DMS79 (cell line): ENCODE measurements at regions not wholly inside any gene's neighbourhood (a gene's known extent, or its start where the extent isn't known, plus 50 kb on each side); places are given as distances from the start of the nearest gene placed in this dataset.
A peak's percentile ranks its signal among the peaks of the same experiment; 100 is the strongest.

Experiments
- DNase-seq: peaks from one replicate; lab custom pipeline; 2025; lab: John Stamatoyannopoulos, UW

DNA sequence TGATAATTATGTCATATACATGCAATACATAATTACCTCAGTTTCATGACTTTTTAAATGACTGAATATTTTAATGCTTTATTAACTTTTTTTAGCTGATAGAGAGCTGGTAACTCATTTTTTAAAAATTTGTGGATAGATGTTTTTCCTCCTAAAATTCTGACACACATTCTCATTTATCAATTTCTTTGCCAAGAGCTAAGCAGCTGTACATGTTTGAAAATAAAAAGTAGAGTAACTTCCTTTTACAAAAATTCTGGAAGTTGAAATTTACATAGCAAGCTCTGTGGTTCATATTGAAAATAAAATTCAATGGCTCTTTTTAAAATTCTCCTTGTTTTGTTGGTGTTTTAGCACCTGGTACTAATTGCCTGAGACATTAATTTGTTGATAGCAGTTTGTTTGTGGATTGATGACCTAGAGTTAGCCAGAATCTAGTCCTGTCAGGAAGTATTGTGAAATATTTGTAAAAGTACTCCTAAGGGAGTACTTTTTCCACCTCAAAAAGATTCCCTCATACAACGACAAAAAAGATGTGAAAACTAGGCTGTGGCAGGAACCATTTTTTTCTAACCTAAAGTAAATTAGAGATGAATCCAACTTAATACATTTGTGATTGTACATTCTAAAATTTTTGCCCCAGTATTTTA lies 621.8 kb downstream of the BCKDHB start:
- no peak for DNase-seq

DNA sequence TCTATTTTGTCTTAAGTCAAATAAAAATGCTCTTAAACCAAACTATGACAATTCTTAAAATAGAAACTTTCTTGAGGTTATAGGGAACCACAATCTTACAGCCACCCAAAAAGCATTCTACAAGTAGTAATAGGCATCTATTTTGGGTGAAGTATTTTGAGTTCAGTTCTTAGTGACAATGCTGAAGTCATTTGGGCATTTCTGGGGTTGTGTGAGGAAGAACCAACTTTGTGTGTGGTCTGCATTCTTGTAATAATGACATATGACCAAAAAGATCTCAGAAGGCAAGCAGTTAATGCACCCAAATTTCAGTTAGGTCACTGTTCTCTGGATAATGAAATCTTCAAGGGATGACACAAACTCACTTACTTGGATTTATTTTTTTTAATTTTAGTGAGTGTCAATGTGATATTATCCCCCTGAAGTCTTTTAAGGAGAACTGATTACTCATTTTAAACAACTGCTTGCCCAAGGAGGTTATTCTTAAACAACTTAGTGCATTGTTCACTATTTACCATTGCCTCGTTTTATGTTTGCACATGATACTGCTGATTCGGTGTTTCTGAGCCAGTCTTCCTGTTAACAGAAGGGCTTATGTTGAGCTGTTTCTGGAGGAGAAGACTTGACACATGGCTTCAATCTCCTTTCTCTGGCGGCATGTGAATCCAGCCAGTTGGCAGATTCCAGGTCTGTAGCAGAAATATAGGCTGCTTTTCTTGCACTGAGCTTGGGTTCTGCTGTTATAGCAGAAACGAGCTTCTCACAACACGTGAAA lies 618.9 kb downstream of the BCKDHB start:
- DNase-seq: no peak

DNA sequence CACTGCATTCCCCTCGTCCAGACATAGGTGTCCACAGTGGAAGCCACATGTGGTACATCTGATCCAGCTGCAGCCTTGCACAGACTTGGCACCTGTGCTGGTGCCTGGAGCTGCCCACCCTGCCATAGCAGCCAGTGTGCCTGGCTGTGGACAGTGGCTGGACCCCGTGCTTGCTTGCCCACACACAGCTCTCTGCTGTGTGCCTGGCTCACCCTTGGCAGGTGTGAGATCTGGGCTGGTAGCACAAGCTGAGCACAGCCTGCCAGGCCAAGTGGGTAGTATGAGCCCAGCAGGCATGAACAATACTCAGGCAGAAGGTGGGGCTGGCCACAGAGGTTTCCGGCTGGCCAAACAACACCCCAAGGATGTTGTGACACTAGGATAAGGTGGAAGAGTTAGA lies 614.4 kb downstream of the BCKDHB start:
- DNase-seq: no peak

DNA sequence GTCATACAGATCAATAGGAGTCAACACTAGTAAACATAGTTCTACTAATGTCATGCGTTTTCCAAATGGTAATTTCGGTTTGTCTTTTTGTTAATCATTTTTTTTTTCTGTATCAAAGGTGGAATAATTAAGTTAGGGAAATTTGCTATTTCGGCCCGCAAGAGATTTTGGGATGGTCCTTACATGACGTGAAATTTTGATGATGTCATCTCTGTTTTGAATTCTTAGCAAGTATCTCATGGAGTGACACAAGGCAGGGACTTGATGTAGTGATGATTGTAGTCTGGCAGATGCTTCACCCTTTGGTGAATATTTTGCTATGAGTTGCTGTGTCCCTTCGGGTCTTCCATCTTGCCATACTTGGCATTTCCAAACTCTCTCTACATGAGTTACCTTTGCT lies 608.0 kb downstream of the BCKDHB start:
- no peak for DNase-seq

DNA sequence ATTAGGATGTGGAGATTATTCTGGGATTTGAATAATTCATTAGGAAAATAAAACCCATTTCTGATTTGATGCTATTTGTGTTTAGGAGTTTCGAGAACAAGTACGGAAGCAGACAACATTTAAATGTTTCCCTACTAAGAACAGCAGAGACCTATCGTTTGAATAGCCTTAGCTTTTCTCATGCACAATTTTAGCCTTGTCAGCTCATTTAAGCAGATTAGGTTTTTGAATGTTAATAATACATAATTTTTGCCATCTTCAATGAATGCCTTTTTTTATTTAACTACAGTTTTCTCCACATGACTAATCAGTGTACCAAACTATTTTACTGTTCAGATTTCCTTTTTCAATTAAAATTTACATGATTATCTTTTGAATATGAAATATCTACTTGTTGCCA lies 592.0 kb downstream of the BCKDHB start:
- no peak for DNase-seq

DNA sequence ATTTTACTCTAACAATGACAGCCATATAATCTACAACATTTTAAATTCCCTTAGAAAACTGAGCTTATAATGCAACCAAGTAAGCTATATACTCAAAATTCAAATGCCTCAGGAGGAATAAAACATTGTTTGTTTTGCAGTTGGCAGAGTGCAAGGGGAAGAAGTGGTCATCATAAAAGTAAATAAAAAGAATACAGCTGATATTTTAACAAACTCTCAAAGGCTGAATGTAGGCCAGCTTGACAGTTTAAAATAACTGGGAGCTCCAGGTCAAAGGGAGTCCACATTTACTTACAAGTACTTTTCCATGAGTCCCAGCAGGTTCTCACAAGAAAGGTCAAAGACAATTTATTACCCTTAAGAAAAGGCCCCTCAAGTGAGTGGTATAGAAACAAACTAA lies 589.8 kb downstream of the BCKDHB start:
- DNase-seq: no peak

DNA sequence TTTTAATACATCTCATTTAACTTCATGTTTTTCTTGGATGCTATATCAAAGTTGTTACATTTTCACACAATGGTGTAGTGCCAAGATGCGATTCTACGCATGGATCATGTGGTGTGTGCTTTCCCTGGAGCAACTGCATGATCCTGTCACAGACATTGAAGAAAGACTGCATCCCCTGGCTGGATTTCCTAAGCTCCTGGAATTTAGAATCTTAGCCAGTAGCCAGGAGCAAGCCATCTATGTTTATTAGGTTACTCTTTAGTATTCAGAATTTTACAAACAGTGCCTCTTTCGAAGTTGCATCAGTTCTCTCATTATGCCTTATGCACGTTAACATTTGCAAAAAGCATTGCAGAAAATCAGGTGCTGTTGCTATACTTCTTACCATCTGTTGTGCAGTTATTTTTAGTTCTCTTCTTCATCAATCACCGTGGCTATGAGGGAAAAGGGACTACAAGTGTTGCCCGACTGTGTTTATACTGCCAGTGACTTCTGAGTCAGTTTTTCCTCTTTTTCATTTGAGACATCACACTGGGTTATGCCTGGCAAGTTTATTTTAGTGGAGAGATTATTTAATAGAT lies 584.2 kb downstream of the BCKDHB start:
- no peak for DNase-seq

DNA sequence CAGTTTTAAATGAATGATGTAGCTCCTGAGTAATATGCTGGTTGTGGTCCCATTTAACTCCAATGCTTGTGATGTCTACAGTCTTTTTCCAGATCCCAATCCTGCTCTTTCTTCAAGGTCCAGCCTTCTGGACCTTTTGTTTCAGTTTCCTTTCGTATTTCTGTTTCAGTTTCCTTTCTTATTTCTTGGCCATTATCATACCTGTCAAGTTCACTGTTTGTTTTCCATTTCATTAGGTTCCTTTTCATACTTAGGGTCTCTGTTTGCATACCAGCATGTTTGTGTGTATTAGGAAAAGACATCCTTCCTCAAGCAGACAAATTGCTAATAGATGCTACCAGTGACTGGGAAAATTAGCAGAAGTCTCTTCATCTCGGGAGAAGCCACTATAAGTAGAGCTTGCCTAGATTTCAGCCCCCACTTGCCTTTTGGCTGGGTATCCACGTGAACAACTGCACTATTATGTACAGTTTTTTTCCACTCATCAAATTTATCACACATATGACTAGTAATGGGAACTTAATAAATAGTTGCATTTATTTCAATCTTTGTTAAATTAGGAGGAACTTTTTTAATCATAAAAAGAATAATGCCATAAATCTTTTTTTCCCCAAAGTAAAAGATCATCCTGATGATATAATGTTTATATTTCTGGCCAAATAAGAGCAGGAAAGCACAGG lies 583.4 kb downstream of the BCKDHB start:
- no peak for DNase-seq

DNA sequence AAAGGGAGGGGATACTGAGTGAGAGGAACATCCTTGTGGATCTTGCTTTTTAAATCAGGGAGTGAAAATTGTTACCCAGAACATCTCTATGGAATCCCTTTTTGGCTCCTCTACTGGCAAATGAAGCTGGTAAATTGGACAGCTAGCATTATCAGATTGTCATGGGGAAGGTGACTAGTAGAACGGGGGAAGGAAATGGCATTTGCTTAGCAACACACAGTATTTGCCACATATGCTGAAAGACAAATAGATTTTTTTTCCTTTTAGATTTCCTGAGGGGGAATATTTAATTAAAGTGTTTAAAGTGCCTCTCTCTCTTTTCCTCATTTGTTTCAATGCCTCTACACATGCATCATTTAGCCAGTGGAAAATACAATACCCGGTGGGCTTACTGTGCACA lies 573.5 kb downstream of the BCKDHB start:
- DNase-seq: no peak

DNA sequence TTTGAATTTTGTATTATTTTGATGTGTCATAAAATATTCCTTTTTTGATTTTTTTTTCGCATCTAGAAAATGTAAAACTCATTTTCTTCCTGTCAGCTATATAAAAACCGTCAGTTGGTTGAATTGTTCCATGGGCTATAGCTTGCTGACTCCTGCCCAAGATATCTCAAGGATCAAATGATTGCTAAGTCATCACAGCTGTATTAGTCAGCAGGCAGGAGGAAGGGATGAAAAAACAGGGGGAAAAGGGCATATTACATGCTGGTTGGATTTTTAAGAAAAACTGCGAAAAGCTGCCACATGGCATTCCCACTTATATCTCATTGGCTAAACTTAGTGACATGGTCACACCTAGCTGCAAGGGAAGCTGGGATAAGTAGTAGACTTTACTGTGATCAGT lies 569.9 kb downstream of the BCKDHB start:
- DNase-seq: no peak

DNA sequence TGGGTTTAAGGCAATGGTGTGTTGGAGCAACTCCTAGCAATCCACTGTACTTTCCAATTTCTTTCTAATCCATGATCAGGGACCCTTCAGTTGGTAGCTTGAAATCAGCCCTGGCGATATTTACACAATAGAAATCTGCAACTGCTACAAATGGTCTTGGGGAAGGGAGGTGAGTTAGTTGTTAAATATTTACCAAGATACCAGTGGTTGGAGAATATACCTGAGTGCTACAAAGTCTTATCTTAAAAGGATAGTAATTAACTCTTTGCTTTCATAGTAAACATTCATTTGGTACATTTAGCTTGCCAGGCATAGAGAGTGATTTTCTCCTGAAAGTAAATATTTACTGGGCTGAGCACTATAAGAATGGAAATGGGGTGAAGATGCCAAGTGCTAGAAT lies 568.2 kb downstream of the BCKDHB start:
- no peak for DNase-seq

DNA sequence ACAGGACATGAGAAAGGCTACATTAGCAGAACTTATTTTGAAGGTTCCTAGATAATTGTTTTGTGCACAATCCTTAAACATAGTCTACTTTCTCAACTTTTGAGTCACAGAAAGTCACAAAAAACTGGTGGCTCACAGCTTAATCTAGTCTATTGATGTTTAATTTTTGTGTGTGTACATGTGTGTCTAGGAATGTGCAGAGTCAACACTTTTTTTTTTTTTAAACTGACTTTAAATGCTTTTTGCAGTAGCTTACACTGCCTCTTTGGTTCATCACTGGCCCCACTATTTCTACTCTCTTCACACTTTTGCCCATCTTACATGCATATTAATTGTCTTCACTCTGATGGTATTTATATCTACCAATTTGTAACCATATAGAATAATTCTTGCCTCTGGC lies 566.9 kb downstream of the BCKDHB start:
- no peak for DNase-seq

DNA sequence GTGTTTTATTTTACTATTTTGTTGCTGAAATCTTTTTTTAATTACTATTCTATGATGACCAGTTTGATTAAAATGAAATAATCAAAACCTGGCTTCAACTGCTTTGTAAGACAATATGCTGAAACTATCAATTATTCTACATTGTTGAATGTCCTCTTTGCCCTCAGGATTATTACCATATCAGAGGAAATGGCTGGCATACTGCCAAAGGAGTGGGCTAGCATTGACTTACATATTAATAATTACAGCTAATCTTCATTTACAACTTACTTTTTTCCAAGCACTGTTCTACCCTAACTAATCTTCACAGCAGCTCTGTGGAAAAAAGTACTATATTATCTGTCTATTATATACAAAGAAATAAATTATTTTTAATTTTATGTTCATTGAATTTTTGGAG lies 560.5 kb downstream of the BCKDHB start:
- DNase-seq: no peak

DNA sequence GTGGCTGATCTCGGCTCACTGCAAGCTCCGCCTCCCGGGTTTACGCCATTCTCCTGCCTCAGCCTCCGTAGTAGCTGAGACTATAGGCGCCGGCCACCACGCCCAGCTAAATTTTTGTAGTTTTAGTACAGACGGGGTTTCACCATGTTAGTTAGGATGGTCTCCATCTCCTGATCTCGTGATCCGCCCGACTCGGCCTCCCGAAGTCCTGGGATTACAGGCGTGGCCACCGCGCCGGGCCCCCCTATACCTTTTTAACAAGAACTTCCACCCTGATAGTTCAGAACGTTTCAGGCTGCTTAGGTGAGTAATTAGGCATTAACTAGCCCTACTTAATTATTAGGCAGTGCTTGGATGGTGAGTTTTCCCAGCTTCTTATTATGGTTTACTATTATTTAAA lies 552.5 kb downstream of the BCKDHB start:
- no peak for DNase-seq

DNA sequence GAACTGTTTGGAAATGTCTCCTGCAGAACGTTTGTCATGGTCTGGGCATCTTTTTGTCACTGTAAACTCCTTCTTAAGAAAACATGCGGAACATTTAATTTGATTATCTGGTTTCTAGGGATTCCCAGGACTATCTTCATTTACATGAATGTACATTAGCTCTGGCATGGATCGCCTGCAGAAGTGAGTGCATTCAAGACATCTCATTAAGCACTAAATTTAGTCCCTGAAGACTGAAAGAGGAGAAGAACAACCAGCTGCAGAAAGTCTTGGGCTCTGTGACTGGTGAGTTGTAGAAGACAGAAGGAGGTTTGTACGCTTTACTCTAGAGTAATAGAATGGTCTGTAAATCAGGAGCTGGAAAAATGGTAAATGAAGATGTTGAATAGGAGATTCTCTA lies 540.7 kb downstream of the BCKDHB start:
- DNase-seq: no peak

DNA sequence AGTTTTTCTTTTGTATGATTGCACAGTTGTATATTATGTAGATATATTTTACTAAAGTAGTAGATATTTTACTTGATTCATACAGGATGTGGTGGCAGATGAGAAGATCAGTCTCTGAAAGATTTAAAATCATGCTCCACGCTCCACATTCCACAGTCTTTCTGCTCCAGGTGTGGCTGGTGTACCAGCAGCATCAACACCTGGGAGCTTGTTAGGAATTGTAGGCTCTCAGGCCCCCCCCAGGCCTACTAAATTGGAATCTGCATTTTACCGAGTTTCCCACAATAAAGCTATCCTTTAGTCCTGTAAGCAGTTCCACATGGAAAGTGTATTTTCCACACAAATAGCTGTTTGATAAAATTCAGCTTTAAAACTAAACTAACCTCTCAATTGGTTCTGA lies 537.4 kb downstream of the BCKDHB start:
- DNase-seq: no peak

DNA sequence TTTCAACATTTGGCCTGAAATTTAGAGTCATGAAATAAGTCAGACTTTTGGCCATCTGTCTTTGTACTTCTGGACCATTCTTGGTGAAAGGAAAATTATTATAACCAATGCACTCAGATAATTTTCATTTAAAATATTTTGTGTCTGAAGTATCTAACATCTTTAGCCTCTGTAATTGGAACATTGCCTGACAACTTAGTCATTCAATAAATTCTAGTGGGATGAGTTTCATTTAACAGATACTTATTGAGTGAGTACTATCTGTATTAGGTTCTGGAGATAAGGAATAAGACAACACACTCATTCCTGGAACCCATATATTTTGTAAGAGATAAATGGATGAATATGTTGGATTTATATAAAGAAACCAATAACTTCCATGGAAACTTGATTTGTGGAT lies 536.0 kb downstream of the BCKDHB start:
- DNase-seq: no peak

DNA sequence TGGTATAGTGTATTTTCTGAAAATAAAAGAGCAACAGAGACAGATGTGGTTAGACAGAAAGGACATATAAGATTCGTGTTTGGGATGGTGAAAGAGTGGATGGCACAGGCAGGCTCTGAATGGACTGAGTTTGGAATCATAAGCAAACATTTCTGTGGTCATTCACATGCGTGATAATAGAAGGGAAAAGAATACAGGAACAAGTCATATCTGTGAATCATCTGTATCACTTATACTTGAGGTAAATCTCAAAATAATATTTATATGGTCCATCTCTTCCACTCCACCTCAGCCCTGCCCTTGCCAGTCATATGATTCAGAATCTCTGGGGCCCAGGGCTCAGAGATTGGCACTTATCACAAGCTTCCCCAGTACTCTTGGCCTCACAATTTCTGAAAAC lies 535.1 kb downstream of the BCKDHB start:
- DNase-seq: no peak

DNA sequence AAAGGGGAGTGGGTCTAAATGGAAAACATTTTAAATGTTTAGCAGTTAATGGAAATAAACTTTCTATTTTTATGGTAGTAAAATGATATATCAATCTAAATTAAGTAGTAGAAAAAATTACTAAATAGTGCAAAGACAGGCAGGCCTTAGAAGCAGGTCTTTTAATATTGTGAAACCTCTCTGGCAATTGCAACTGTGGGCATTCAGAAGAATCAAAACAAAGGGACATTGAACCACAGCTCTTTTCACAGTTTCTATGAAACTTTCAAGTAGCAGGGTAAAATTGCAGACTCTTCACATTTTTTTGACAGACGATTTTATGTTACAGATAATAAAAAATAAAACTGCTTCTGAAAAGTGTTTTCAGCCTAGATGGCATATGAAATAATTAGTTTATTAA lies 533.7 kb downstream of the BCKDHB start:
- DNase-seq: no peak

DNA sequence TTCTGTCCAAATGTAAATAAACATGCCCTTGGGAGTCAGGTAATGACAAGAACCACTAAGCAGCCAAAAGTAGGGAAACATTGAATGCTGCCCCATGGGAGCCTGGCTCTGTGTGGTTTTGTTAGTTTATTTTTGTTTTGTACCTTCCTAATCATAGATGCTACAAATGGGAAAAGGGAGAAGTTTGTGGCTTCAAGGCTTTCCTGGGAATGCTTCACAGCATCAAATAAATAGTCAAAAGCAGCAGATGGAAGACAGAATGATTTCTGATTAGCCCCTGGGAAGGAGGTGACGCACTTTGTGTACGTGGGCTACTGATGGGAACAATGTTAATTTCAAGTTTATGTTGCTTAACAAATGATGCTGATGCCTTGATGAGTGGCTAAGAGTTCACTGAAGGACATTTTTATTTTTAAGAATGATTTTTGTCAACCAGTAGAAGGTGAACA lies 532.7 kb downstream of the BCKDHB start:
- no peak for DNase-seq

DNA sequence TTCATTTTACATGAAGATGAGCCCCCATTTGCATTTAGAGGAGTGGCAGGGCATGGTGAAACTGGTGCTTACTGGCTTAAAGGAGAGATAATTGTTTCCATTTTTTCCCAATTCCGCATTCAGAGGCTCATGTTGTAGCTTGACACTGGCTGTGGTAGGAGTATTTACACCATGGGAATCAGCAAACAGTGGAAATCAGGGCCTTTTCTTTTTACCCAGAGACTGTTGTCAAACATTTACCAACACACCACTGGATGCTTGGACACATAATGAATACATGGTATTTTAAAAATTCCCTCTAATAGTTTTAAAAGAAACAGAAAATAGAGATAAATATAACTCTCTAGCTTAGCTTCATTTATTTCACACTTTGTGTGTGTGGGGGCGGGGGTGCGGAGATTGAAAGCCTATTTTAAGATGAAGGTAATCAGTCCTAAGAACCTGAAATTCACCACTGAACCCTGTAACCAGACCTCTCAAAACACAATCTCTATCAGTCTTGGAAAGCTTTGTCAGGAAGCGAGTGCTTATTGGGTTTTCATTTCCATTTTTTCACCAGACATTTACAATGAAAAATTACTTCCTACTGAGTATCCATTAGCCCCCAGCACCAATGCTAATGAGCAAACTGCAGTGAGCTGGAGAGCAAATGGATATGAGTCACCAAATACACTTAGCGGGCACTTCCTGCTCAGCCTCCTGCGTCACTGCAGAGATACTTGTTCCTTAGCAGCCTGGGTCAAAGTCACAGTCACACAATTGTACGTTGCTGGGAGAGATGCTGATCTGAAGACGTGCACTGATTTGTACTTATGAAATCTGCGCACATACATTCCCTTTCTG lies 532.0 kb downstream of the BCKDHB start:
- peak; percentile 36 for DNase-seq

DNA sequence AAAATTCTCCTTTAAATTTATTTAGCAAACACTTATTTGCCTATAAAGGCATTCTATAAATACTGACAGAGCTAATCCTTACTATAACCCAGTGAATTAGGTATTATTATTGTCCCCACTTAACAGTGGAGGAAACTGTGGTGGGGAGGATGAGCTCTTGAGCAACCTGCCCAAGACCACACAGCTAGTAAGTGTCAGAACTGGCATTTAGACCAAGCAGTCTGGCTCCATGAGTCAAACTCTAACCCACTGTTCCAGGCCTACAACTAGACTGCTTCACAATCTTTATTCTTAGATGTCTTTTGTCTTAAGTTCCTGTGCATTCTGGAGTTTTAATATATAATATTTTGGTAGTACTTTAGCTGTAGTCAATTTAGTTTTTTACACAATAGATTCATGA lies 530.8 kb downstream of the BCKDHB start:
- no peak for DNase-seq
